Left lobe of liver (tissue), 2 donors: ENCODE measurements at regions not wholly inside any gene's neighbourhood (a gene's known extent, or its start where the extent isn't known, plus 50 kb on each side); places are given as distances from the start of the nearest gene placed in this dataset.
A peak's percentile ranks its signal among the peaks of the same experiment; 100 is the strongest.

Experiments
- ATAC-seq: fragments of 200-7000 bp; cut with Tn5 transposase; one replicate; pipeline ENCODE4 v1.9.1; 2020; ENCODE audit warnings: mild to moderate bottlenecking, moderate library complexity
- DNase-seq: peaks from one replicate; pipeline ENCODE4 v3.0.0-alpha.2; 2020; ENCODE audit warnings: low spot score
- donor health status: DM: no; HTN: no; CAD: no; lungs with moderate emphysema.
- donor health status: DM: no; HTN: yes; CAD: no.

DNA sequence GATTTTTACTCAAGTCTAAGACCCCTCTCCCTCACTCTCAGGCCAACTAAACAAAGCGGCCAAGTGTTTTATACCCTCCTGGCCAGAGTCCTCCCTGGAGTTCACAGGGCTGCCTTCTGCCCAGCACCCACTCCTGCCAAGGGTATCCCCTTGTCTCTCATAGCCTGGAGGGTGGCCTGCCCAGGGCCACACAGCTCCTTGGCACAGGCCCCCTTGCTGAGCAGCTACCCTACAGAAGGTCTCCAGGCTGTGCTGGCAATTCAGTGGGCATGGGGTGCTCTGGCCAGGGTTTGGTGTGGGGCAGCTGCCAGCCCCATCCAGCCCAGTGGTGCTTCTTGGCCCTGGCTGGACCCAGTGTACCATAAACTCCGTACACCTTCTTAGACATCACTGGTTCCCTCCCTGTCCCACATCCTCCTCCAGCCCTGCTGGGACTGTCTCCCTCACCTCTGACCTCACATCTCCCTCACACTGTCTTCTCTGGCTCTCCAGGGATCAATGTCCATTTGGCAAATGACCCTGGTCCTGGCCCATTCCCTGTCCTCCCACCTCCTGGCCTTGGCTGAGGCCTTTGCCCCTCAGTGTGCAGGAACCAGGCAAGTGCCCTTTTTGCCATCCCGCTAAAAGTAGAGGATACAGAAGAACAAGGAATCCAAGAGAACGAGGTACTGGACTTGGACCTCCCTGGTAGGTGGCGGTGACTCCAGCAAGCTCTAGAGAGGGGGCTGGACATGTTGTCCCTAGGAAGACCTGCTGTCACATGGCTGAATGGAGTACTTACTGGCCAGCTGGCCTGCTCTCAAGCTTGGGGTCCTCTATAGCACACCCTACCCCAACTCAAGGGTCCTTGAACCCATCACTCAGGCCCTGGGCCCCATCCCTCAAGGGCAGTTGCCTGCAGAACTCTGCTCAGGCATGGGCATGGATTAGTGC, 50.0 kb upstream of the TRPM1 start:
- ATAC-seq (peak; percentile 88), DNase-seq (peak; percentile 89)

DNA sequence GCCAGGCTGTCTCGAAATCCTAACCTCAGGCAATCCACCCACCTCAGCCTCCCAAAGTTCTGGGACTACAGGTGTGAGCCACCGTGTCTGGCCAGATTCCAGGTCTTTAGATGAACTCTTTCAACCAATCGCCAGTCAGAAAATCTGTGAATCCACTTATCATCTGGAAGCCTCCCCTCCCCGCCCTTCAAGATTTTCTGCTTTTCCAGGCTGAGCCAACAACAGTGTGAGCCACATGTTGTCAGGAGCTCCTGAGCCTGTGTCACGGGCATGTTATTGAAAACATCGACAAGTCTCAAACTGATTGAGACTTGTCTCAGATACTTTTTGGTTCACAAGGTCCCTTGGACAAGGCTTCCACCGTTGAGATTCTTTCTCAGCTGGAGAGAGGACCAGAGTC, 52.0 kb upstream of the TRPM1 start:
- ATAC-seq = no peak
- peak; percentile 27 for DNase-seq

GRCh38 chr15:31155151-31155550, 53.6 kb upstream of the TRPM1 start:
- ATAC-seq = no peak
- DNase-seq = peak; percentile 35

- no peak for DNase-seq
Observed at GRCh38 chr15:31156226-31156625, 54.7 kb upstream of the TRPM1 start.

DNA sequence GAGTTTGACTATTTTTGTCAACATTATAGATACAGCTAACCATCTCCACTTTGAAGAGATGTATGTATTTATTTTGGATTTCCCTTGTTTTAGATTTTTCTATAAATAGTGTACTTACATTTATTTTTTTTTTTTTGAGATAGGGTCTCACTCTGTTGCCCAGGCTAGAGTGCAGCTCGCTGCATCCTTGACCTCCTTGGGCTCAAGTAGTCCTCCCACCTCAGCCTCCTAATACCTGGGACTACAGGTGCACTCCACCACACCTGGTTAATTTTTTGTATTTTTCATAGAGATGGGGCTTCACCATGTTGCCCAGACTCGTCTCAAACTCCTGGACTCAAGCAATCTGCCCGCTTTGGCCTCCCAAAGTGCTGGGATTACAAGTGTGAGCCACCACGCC, 55.3 kb upstream of the TRPM1 start:
- no peak for ATAC-seq
- peak; percentile 26 for DNase-seq

More at GRCh38 chr15:31156226-31156625, 54.7 kb upstream of the TRPM1 start:
- no peak for ATAC-seq

DNA sequence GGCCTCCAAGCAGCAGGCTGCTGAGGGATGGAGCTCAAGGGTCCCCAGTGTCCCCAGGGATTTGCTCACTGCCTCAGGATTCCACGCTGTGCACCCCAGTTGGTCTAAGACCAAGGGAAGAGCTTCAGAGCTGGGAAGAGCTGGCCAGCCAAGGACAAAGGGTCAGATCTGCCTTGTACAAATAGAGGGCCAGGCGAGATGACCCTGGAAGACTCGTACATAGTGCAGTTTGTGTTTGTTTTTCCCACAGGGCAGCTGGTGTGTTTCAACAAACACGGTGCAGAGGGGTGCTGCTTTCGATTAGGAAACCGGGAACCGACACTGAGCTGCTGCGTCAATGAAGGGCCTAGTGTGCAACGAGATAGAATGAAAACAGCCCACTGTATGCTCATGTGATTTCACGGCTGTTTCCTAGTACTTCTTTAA, 56.1 kb upstream of the TRPM1 start:
- ATAC-seq = peak; percentile 80
- DNase-seq = peak; percentile 95

GRCh38 chr15:31158858-31159569, 57.5 kb upstream of the TRPM1 start:
- DNase-seq (peak; percentile 95), ATAC-seq (peak; percentile 58)

DNA sequence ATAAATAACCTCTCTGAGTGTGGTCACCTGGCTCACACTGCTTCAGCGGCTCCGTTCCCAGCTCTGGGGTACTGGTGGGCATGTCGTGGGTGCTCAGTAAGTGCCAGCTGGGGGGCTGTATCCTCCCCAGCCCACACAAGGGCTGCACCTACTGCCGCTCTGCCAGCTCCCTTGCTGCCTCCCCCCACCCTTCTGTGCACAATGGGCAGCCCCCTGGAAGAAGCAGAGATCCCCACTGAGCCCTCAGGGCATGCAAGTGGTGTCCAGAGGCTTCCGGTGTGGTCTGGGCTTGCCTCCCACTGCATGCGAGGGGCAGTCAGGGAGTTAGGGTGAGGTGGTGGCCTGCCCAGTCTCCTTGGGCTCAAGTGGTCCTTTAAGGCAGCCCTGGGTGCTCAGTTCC, 58.3 kb upstream of the TRPM1 start:
- DNase-seq (no peak), ATAC-seq (no peak)

- ATAC-seq = no peak
Observed at GRCh38 chr15:31160297-31160696, 58.8 kb upstream of the TRPM1 start.

DNA sequence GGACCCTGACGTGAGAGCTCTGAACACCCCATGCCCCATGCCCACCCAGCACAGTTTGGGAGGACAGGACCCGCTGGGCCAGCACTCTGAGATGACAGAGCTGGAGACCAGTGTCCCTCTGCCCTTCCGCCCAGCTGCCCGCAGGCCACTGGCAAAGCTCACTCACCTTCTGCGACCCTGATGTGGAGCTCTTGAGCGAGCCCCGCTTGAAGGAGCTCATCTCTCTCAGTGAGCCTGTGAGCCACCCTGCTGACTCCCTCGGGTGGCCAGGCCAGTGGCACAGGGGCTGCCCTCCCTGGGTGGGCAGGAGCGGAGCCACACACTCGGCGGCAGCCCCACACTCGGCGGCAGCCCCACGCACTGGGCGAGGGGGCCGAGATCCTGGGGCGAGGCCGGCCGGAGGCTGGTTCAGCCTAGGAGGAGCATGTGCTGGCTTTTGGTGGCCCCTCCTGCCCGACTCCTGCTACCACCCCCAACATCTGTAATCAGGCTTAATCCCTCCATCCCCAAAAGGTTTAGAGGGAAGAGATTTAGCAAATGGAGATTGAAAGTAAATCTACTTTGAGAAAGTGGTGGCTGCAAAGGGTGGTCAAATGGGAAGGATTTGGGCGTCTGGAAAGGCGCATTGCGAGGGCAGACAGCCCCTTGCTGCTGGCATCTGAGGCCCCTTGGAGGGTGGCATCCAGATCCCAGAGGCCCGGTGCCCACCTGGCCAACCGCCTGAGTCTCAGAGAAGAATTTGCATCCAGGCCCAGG, 59.4 kb upstream of the TRPM1 start:
- DNase-seq (peak; percentile 43), ATAC-seq (no peak)

More at GRCh38 chr15:31160297-31160696, 58.8 kb upstream of the TRPM1 start:
- no peak for DNase-seq

DNA sequence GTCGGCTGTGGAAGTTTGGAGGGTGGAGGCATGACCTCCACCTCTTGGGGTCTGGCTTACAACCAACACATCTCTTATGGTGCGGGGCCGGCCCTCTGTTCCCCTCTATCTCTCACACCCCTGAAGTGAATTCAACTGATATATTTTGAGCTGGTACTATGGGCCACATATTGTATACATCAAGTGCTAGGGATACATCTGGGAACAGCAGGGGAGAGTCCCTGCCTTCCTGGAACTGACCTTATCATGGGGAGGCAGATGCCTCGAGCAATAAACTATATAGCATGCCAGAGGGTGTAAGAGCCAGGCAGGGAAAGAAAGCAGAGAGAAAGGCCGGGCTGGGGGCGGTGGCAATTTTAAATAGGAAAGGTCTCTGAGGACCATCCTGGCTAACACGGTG, 60.4 kb upstream of the TRPM1 start:
- ATAC-seq (no peak), DNase-seq (no peak)

GRCh38 chr15:31162721-31163510, 61.4 kb upstream of the TRPM1 start:
- DNase-seq (peak; percentile 47), ATAC-seq (no peak)

- DNase-seq (peak; percentile 94), ATAC-seq (peak; percentile 80)
Observed at GRCh38 chr15:31163769-31164572, 62.4 kb upstream of the TRPM1 start.

- DNase-seq (no peak), ATAC-seq (no peak)
Observed at GRCh38 chr15:31164573-31164912, 63.0 kb upstream of the TRPM1 start.

- ATAC-seq = no peak
- DNase-seq = no peak
Observed at GRCh38 chr15:31169558-31169957, 68.0 kb upstream of the TRPM1 start.

GRCh38 chr15:31171731-31172130, 70.2 kb upstream of the TRPM1 start:
- DNase-seq (no peak), ATAC-seq (no peak)

GRCh38 chr15:31172606-31173005, 71.1 kb upstream of the TRPM1 start:
- DNase-seq (peak; percentile 37), ATAC-seq (no peak)

GRCh38 chr15:31173790-31174450, 72.4 kb upstream of the TRPM1 start:
- ATAC-seq (no peak), DNase-seq (peak; percentile 33)

DNA sequence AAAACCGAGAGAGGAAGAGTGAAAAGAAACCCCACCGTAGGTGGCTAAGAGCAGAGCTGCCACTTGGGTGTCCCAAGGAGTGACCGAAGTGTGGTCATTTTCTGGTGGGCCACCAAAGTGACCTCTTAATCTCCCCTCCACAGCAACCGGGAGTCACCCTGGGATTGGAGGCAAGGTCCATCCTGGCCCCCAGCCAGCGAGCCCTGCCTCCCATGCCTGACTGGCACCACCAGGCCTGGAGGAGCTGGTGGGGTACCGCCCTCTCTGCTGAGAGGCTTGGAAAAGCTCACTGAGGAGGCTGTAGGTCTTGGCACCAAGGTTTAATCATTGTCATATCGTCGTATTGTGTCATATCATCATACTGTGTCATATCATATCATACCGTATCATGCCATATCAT, 74.0 kb upstream of the TRPM1 start:
- DNase-seq = peak; percentile 43

More for the DNA sequence above, 74.0 kb upstream of the TRPM1 start:
- no peak for ATAC-seq
